ENCODE measurements at regions not wholly inside any gene's neighbourhood (a gene's known extent, or its start where the extent isn't known, plus 50 kb on each side); places are given as distances from the start of the nearest gene placed in this dataset.

GRCh38 chr10:8758029-8758428, 703.5 kb downstream of the GATA3 start:
- Histone ChIP-seq H3K9me3 (no peaks in the 10 kb centered on the region), H3K27me3 (replicated peaks; ENCODE audit: control insufficient read depth, insufficient read depth, low read length) (no peaks in the 10 kb centered on the region), H3K4me1 (no peaks in the 10 kb centered on the region), H3K4me3 (ENCODE audit: low read depth, low read length) (no peak overlapping the region), H3K36me3 (ENCODE audit: control insufficient read depth, insufficient read depth, low read length) (no peaks in the 10 kb centered on the region)
- Mint-ChIP-seq H3K4me1 (ENCODE audit: low read depth, unreplicated experiment) (no peaks in the 10 kb centered on the region), H3K36me3 (ENCODE audit: insufficient read depth, unreplicated experiment) (no peaks in the 10 kb centered on the region), H3K4me3 (ENCODE audit: unreplicated experiment) (no peak overlapping the region), H3K9me3 (ENCODE audit: unreplicated experiment) (no peaks in the 10 kb centered on the region), H3K27me3 (ENCODE audit: insufficient read depth, unreplicated experiment) (no peaks in the 10 kb centered on the region), H3K27ac (ENCODE audit: unreplicated experiment) (no peak overlapping the region)
- TF ChIP-seq CTCF (IDR thresholded peaks at IDR 0.05; ENCODE audit: insufficient read depth in 1 of 2, low read depth in 1 of 2, low read length in 1 of 2, severe bottlenecking in 1 of 2, unreplicated experiment in 1 of 2), result no peak
- ChIA-PET CTCF (no interaction called here), POLR2A (no interaction called here)
- no peak for DNase-seq
- BruUV-seq (replicated peaks), result no TSS peak
- intact Hi-C loops (cut with micrococcal nuclease; ENCODE audit: unreplicated experiment), result no loop called here

- Histone ChIP-seq H3K4me3 (ENCODE audit: low read depth, low read length) (no peak overlapping the region), H3K9me3 (no peaks in the 10 kb centered on the region), H3K4me1 (no peaks in the 10 kb centered on the region), H3K27me3 (replicated peaks; ENCODE audit: control insufficient read depth, insufficient read depth, low read length) (no peaks in the 10 kb centered on the region), H3K36me3 (ENCODE audit: control insufficient read depth, insufficient read depth, low read length) (no peaks in the 10 kb centered on the region)
- no TSS peak for BruUV-seq (replicated peaks)
- Mint-ChIP-seq H3K4me1 (ENCODE audit: low read depth, unreplicated experiment) (no peaks in the 10 kb centered on the region), H3K36me3 (ENCODE audit: insufficient read depth, unreplicated experiment) (no peaks in the 10 kb centered on the region), H3K27ac (ENCODE audit: unreplicated experiment) (no peak overlapping the region), H3K9me3 (ENCODE audit: unreplicated experiment) (no peaks in the 10 kb centered on the region), H3K27me3 (ENCODE audit: insufficient read depth, unreplicated experiment) (no peaks in the 10 kb centered on the region), H3K4me3 (ENCODE audit: unreplicated experiment) (no peak overlapping the region)
- intact Hi-C loops (cut with micrococcal nuclease; ENCODE audit: unreplicated experiment), result no loop called here
- no peak for DNase-seq
- ChIA-PET POLR2A (no interaction called here), CTCF (no interaction called here)
- TF ChIP-seq CTCF (IDR thresholded peaks at IDR 0.05; ENCODE audit: insufficient read depth in 1 of 2, low read depth in 1 of 2, low read length in 1 of 2, severe bottlenecking in 1 of 2, unreplicated experiment in 1 of 2), result no peak
Observed at GRCh38 chr10:8766899-8767298, 712.4 kb downstream of the GATA3 start.

GRCh38 chr10:8767591-8767990, 713.1 kb downstream of the GATA3 start:
- Mint-ChIP-seq H3K36me3 (ENCODE audit: insufficient read depth, unreplicated experiment) (no peaks in the 10 kb centered on the region), H3K4me1 (ENCODE audit: low read depth, unreplicated experiment) (no peaks in the 10 kb centered on the region), H3K27me3 (ENCODE audit: insufficient read depth, unreplicated experiment) (no peaks in the 10 kb centered on the region), H3K9me3 (ENCODE audit: unreplicated experiment) (no peaks in the 10 kb centered on the region), H3K4me3 (ENCODE audit: unreplicated experiment) (no peak overlapping the region), H3K27ac (ENCODE audit: unreplicated experiment) (no peak overlapping the region)
- no peak for TF ChIP-seq CTCF (IDR thresholded peaks at IDR 0.05; ENCODE audit: insufficient read depth in 1 of 2, low read depth in 1 of 2, low read length in 1 of 2, severe bottlenecking in 1 of 2, unreplicated experiment in 1 of 2)
- ChIA-PET POLR2A (no interaction called here), CTCF (interaction anchor here (0.6 kb wide), 1 partner anchor 9 kb away, joined by 6 read pairs; no protein-coding TSS in a partner anchor)
- Histone ChIP-seq H3K27me3 (replicated peaks; ENCODE audit: control insufficient read depth, insufficient read depth, low read length) (no peaks in the 10 kb centered on the region), H3K9me3 (no peaks in the 10 kb centered on the region), H3K4me3 (ENCODE audit: low read depth, low read length) (no peak overlapping the region), H3K4me1 (no peaks in the 10 kb centered on the region), H3K36me3 (ENCODE audit: control insufficient read depth, insufficient read depth, low read length) (no peaks in the 10 kb centered on the region)
- BruUV-seq (replicated peaks), result no TSS peak
- no peak for DNase-seq
- intact Hi-C loops (cut with micrococcal nuclease; ENCODE audit: unreplicated experiment), result no loop called here
